ENCODE measurements at regions not wholly inside any gene's neighbourhood (a gene's known extent, or its start where the extent isn't known, plus 50 kb on each side); places are given as distances from the start of the nearest gene placed in this dataset.

GRCh38 chr2:2567776-2568175, 236.7 kb upstream of the MYT1L start:
- intact Hi-C loops (cut with DNase I; ENCODE audit: low total_unique reads) = no loop called here

GRCh38 chr2:2566396-2567323, 235.6 kb upstream of the MYT1L start:
- Histone ChIP-seq H3K4me1 (no peaks in the 10 kb centered on the region), H3K36me3 (no peaks in the 10 kb centered on the region), H3K27me3 (no peaks in the 10 kb centered on the region), H3K9me3 (no peaks in the 10 kb centered on the region), H3K27ac (no peak overlapping the region), H3K4me3 (no peak overlapping the region)
- intact Hi-C loops (cut with DNase I; ENCODE audit: low total_unique reads) = no loop called here
- no peak for TF ChIP-seq POLR2AphosphoS5 (IDR thresholded peaks at IDR 0.05)
- TF ChIP-seq EP300 (IDR thresholded peaks at IDR 0.05; ENCODE audit: low read depth) = no peak
- TF ChIP-seq CTCF (IDR thresholded peaks at IDR 0.05) = no peak
- TF ChIP-seq POLR2A (IDR thresholded peaks at IDR 0.05) = no peak
- 66 to 88% methylated on average over 9 to 26 of the region's 26 CpGs for WGBS, 2 donors (ENCODE audit: low coverage in 1 of 2)
- DNase-seq = no peak
- in situ Hi-C loops (cut with MboI; ENCODE audit: low pct_ligation_motif_present in 1 of 4, low pct_unique_long_range_greater_than_20kb in 1 of 4, low sequenced_read_pairs in 3 of 4) = no loop called here

More at GRCh38 chr2:2567776-2568175, 236.7 kb upstream of the MYT1L start:
- in situ Hi-C loops (cut with MboI; ENCODE audit: low pct_ligation_motif_present in 1 of 4, low pct_unique_long_range_greater_than_20kb in 1 of 4, low sequenced_read_pairs in 3 of 4) = no loop called here
- DNase-seq = no peak
- Histone ChIP-seq H3K27me3 (no peaks in the 10 kb centered on the region), H3K36me3 (no peaks in the 10 kb centered on the region), H3K9me3 (no peaks in the 10 kb centered on the region), H3K27ac (no peak overlapping the region), H3K4me3 (no peak overlapping the region), H3K4me1 (no peaks in the 10 kb centered on the region)
- 72 to 89% methylated on average over 5 to 15 of the region's 15 CpGs for WGBS, 2 donors (ENCODE audit: low coverage in 1 of 2)
- no peak for TF ChIP-seq EP300 (IDR thresholded peaks at IDR 0.05; ENCODE audit: low read depth)
- TF ChIP-seq POLR2A (IDR thresholded peaks at IDR 0.05) = no peak
- no peak for TF ChIP-seq CTCF (IDR thresholded peaks at IDR 0.05)
- no peak for TF ChIP-seq POLR2AphosphoS5 (IDR thresholded peaks at IDR 0.05)

GRCh38 chr2:2565671-2566070, 234.6 kb upstream of the MYT1L start:
- TF ChIP-seq CTCF (IDR thresholded peaks at IDR 0.05) (no peak), POLR2AphosphoS5 (IDR thresholded peaks at IDR 0.05) (no peak), EP300 (IDR thresholded peaks at IDR 0.05; ENCODE audit: low read depth) (no peak), POLR2A (IDR thresholded peaks at IDR 0.05) (no peak)
- H3K27me3 ChIP-seq = no peaks in the 10 kb centered on the region
- no peak for DNase-seq
- no peak overlapping the region for H3K4me3 ChIP-seq
- H3K9me3 ChIP-seq = no peaks in the 10 kb centered on the region
- intact Hi-C loops (cut with DNase I; ENCODE audit: low total_unique reads) (no loop called here), in situ Hi-C loops (cut with MboI; ENCODE audit: low pct_ligation_motif_present in 1 of 4, low pct_unique_long_range_greater_than_20kb in 1 of 4, low sequenced_read_pairs in 3 of 4) (no loop called here)
- no peaks in the 10 kb centered on the region for H3K4me1 ChIP-seq
- WGBS, 2 donors (ENCODE audit: low coverage in 1 of 2) = 90 to 100% methylated on average over 1 to 16 of the region's 16 CpGs
- H3K27ac ChIP-seq = no peak overlapping the region
- no peaks in the 10 kb centered on the region for H3K36me3 ChIP-seq

GRCh38 chr2:2564300-2565078, 233.4 kb upstream of the MYT1L start:
- in situ Hi-C loops (cut with MboI; ENCODE audit: low pct_ligation_motif_present in 1 of 4, low pct_unique_long_range_greater_than_20kb in 1 of 4, low sequenced_read_pairs in 3 of 4) (no loop called here), intact Hi-C loops (cut with DNase I; ENCODE audit: low total_unique reads) (no loop called here)
- no peaks in the 10 kb centered on the region for H3K4me1 ChIP-seq
- TF ChIP-seq EP300 (IDR thresholded peaks at IDR 0.05; ENCODE audit: low read depth) = no peak
- no peak for TF ChIP-seq POLR2A (IDR thresholded peaks at IDR 0.05)
- no peak for TF ChIP-seq CTCF (IDR thresholded peaks at IDR 0.05)
- no peak for TF ChIP-seq POLR2AphosphoS5 (IDR thresholded peaks at IDR 0.05)
- H3K4me3 ChIP-seq = no peak overlapping the region
- no peak for DNase-seq
- H3K9me3 ChIP-seq = no peaks in the 10 kb centered on the region
- H3K27me3 ChIP-seq = no peaks in the 10 kb centered on the region
- no peak overlapping the region for H3K27ac ChIP-seq
- WGBS, 2 donors (ENCODE audit: low coverage in 1 of 2) = 67 to 73% methylated on average over 6 to 24 of the region's 24 CpGs
- H3K36me3 ChIP-seq = no peaks in the 10 kb centered on the region
